ENCODE measurements at regions not wholly inside any gene's neighbourhood (a gene's known extent, or its start where the extent isn't known, plus 50 kb on each side); places are given as distances from the start of the nearest gene placed in this dataset.

DNA sequence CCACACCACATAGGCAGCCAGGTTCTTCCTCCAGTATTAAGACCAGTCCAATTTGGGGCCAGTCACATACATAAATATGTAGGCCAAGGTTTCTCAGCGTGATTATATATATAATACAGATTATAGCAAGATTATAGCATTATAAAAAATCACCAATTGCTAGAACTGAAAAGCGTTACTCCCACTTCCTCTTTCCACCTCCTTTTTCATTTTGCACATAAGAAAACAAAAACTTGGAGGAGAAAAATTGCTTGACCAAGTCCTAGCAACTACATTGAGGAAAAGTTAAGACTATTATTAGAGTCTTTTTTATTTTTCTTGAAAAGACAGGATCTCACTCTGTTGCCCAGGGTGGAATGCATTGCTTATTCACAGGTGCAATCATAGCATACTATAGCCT, 262.7 kb upstream of the KCNN2 start:
- DNase-seq = no peak
- 41 to 60% (median 50%) methylated on average over 2 of the region's 2 CpGs for WGBS, 3 donors
- no peaks in the 10 kb centered on the region for H3K9me3 ChIP-seq
- intact Hi-C loops (cut with DNase I) = no loop called here
- no peaks in the 10 kb centered on the region for H3K27me3 ChIP-seq
- H3K4me1 ChIP-seq (ENCODE audit: insufficient read depth) = no peaks in the 10 kb centered on the region
- H3K4me3 ChIP-seq = no peak overlapping the region
- H3K27ac ChIP-seq = no peak overlapping the region
- no peak for TF ChIP-seq POLR2A (IDR thresholded peaks at IDR 0.05)
- TF ChIP-seq, protein P1, sequence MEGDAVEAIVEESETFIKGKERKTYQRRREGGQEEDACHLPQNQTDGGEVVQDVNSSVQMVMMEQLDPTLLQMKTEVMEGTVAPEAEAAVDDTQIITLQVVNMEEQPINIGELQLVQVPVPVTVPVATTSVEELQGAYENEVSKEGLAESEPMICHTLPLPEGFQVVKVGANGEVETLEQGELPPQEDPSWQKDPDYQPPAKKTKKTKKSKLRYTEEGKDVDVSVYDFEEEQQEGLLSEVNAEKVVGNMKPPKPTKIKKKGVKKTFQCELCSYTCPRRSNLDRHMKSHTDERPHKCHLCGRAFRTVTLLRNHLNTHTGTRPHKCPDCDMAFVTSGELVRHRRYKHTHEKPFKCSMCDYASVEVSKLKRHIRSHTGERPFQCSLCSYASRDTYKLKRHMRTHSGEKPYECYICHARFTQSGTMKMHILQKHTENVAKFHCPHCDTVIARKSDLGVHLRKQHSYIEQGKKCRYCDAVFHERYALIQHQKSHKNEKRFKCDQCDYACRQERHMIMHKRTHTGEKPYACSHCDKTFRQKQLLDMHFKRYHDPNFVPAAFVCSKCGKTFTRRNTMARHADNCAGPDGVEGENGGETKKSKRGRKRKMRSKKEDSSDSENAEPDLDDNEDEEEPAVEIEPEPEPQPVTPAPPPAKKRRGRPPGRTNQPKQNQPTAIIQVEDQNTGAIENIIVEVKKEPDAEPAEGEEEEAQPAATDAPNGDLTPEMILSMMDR (IDR thresholded peaks at IDR 0.05) = no peak
- TF ChIP-seq EP300 (IDR thresholded peaks at IDR 0.05) = no peak
- no peaks in the 10 kb centered on the region for H3K36me3 ChIP-seq

DNA sequence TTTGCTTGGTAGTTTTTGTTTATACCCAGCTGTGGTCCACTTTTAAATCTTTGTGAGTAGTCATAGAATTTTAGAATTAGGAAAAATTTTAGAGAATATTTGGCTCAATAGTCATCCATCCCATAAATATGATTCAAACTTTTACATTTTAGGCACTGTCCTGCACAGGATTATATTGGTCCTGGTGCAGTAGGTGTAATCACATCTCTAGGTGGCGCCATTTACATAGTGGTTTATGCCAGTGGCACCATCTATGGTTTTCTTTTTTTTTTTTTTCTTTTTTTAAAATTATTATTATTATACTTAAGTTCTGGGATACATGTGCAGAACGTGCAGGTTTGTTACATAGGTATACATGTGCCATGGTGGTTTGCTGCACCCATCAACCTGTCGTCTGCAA, 260.7 kb upstream of the KCNN2 start:
- no peak overlapping the region for H3K27ac ChIP-seq
- no peaks in the 10 kb centered on the region for H3K36me3 ChIP-seq
- no peaks in the 10 kb centered on the region for H3K4me1 ChIP-seq (ENCODE audit: insufficient read depth)
- no peak overlapping the region for H3K4me3 ChIP-seq
- H3K27me3 ChIP-seq = no peaks in the 10 kb centered on the region
- TF ChIP-seq POLR2A (IDR thresholded peaks at IDR 0.05) = no peak
- TF ChIP-seq, protein P1 (IDR thresholded peaks at IDR 0.05) = no peak
- TF ChIP-seq EP300 (IDR thresholded peaks at IDR 0.05) = no peak
- H3K9me3 ChIP-seq = no peaks in the 10 kb centered on the region
- WGBS, 3 donors = 52 to 55% (median 54%) methylated on average over 3 of the region's 3 CpGs
- intact Hi-C loops (cut with DNase I) = no loop called here
- DNase-seq = no peak

DNA sequence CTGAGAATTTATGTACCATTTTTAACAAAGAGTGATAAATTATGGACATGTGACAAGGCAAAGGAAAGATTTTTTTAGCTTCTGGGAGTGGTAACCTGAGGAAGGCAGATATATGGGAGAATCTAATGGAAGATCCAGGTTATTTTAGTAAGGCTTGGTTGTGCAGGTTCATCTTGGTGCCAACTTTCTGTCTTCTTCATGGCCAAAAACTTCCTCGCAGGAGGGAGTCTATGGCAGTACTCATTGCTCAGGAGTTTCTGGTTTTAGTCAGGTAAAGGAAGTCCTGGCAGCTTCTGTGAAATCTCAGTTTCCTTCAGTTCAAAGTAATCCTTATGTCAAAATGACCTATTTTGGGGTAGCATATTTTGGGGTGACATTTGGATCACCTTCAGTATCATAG, 248.3 kb upstream of the KCNN2 start:
- Histone ChIP-seq H3K4me1 (ENCODE audit: insufficient read depth) (no peaks in the 10 kb centered on the region), H3K36me3 (no peaks in the 10 kb centered on the region), H3K9me3 (no peaks in the 10 kb centered on the region), H3K27me3 (no peaks in the 10 kb centered on the region), H3K27ac (no peak overlapping the region), H3K4me3 (no peak overlapping the region)
- TF ChIP-seq, protein P1 (IDR thresholded peaks at IDR 0.05) = no peak
- TF ChIP-seq EP300 (IDR thresholded peaks at IDR 0.05) = no peak
- no peak for TF ChIP-seq POLR2A (IDR thresholded peaks at IDR 0.05)
- intact Hi-C loops (cut with DNase I) = no loop called here
- DNase-seq = no peak
- 34 to 55% (median 50%) methylated on average over 1 of the region's 1 CpG for WGBS, 3 donors

DNA sequence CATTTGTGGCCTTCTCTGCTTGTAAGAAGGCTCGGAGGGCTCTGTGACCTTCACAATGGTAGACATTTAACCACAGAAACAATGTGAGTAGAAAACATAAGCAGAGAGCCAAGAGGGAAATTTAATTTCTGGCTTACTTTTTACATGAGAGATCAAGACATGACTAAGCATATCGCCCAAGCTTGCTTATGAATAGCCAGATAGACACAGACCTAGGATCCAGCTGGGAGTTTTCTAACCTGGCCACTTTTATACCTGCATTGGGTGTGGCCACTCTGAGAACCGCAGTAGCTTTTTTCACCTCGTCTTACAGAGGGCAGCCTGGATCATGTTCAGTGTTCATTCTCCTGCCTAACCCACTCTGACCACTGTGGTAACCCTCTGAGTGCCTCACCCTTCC, 244.9 kb upstream of the KCNN2 start:
- H3K9me3 ChIP-seq = no peaks in the 10 kb centered on the region
- no peaks in the 10 kb centered on the region for H3K36me3 ChIP-seq
- H3K4me3 ChIP-seq = no peak overlapping the region
- H3K4me1 ChIP-seq (ENCODE audit: insufficient read depth) = no peaks in the 10 kb centered on the region
- DNase-seq = no peak
- TF ChIP-seq POLR2A (IDR thresholded peaks at IDR 0.05) (no peak), EP300 (IDR thresholded peaks at IDR 0.05) (no peak)
- TF ChIP-seq, protein P1 (IDR thresholded peaks at IDR 0.05) = no peak
- H3K27me3 ChIP-seq = no peaks in the 10 kb centered on the region
- 29 to 38% (median 37%) methylated on average over 4 of the region's 4 CpGs for WGBS, 3 donors
- intact Hi-C loops (cut with DNase I) = no loop called here
- no peak overlapping the region for H3K27ac ChIP-seq

DNA sequence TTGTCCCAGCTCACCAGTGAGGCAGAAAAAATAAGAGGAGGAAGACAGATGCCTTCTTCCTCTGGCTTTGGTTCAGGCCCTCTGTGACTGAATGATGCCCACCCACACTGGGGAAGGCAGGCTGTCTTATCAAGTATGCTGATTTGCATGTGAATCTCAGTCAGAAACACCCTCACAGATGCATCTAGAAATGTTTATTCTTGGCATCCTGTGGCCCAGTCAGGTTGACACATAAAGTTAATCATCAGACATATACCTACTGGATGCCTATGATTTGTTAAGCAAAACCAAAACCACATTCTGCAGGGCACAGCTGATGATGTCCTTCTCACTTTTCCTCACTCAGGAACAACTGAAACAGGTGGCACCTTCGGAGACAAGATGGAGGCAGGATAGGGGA, 243.4 kb upstream of the KCNN2 start:
- H3K27ac ChIP-seq = no peak overlapping the region
- DNase-seq = no peak
- no peaks in the 10 kb centered on the region for H3K36me3 ChIP-seq
- TF ChIP-seq EP300 (IDR thresholded peaks at IDR 0.05) = no peak
- no peak for TF ChIP-seq POLR2A (IDR thresholded peaks at IDR 0.05)
- TF ChIP-seq, protein P1 (IDR thresholded peaks at IDR 0.05) = no peak
- intact Hi-C loops (cut with DNase I) = no loop called here
- no peaks in the 10 kb centered on the region for H3K9me3 ChIP-seq
- 86 to 96% (median 89%) methylated on average over 1 of the region's 1 CpG for WGBS, 3 donors
- no peaks in the 10 kb centered on the region for H3K4me1 ChIP-seq (ENCODE audit: insufficient read depth)
- H3K4me3 ChIP-seq = no peak overlapping the region
- no peaks in the 10 kb centered on the region for H3K27me3 ChIP-seq

Data from ovary (tissue), 7 donors.